ENCODE measurements at regions not wholly inside any gene's neighbourhood (a gene's known extent, or its start where the extent isn't known, plus 50 kb on each side); places are given as distances from the start of the nearest gene placed in this dataset.
A peak's percentile ranks its signal among the peaks of the same experiment; 100 is the strongest.
"Not testable (repeated sequence)": the region's sequence is repeated elsewhere in the genome, so short reads cannot be mapped to it uniquely, and the experiment has no call there.

GRCh38 chr14:80291101-80291500 lies 79.8 kb upstream of the DIO2 start:
- no peak for DNase-seq (ENCODE audit: low spot score)

- DNase-seq (ENCODE audit: low spot score) = not testable (repeated sequence)
These were observed 75.4 kb upstream of the DIO2 start for GRCh38 chr14:80286744-80287143.

GRCh38 chr14:80278293-80279023 lies 67.2 kb upstream of the DIO2 start:
- DNase-seq (ENCODE audit: low spot score) = no peak

GRCh38 chr14:80275208-80275850 lies 64.0 kb upstream of the DIO2 start:
- DNase-seq (ENCODE audit: low spot score) = peak; percentile 3

GRCh38 chr14:80274310-80274709 lies 63.0 kb upstream of the DIO2 start:
- DNase-seq (ENCODE audit: low spot score) = not testable (repeated sequence)

GRCh38 chr14:80271389-80271788 lies 60.1 kb upstream of the DIO2 start:
- DNase-seq (ENCODE audit: low spot score) = no peak

GRCh38 chr14:80269353-80269925 lies 58.1 kb upstream of the DIO2 start:
- no peak for DNase-seq (ENCODE audit: low spot score)

- no peak for DNase-seq (ENCODE audit: low spot score)
These were observed 55.6 kb upstream of the DIO2 start for GRCh38 chr14:80266930-80267329.

- no peak for DNase-seq (ENCODE audit: low spot score)
These were observed 53.4 kb upstream of the DIO2 start for GRCh38 chr14:80264702-80265101.

Measured in Ammon's horn (tissue), 1 donor.